Posterior vena cava (tissue), 2 donors: ENCODE measurements at regions not wholly inside any gene's neighbourhood (a gene's known extent, or its start where the extent isn't known, plus 50 kb on each side); places are given as distances from the start of the nearest gene placed in this dataset.

ENCODE experiments used
- DNase-seq: peaks from one replicate; pipeline ENCODE4 v3.0.0-alpha.2; 2020; ENCODE audit warnings: low spot score
- intact Hi-C, 2 donors: fragments of 100-400 bp; cut with DNase I; formaldehyde crosslinking; loops; one replicate each; pipeline versions ENCODE4 v1.14.1 to v1.14.2; 2022 to 2023
- donor health status: DM: yes; HTN: yes; CAD: no.
- donor health status: DM: yes; HTN: yes; CAD: no.

GRCh38 chr19:28502879-28503734 lies 709.8 kb downstream of the UQCRFS1 start:
- intact Hi-C loops = no loop called here

DNA sequence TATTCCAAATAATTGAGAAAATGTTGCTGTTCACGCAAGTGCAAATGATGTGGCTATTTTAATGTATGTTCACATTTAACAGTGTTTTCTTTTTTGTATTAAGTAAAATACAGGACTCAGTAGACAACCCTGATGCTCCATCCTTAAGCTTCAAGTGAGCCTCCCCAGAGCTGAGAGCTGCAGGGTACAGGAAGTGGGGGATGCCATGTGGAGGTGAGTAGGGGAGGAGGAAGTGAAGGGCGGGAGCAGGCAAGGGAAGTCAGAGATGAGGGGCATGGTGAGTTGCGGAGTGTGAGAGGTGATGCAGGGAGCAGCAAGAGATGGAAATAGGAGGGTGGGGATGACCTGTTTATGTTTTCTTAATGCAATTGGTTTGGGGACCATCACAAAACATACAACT lies 711.0 kb downstream of the UQCRFS1 start:
- intact Hi-C loops = no loop called here
- no peak for DNase-seq

More at GRCh38 chr19:28502879-28503734, 709.8 kb downstream of the UQCRFS1 start:
- DNase-seq = no peak

GRCh38 chr19:28500982-28501630 lies 711.8 kb downstream of the UQCRFS1 start:
- intact Hi-C loops = no loop called here
- DNase-seq = no peak

DNA sequence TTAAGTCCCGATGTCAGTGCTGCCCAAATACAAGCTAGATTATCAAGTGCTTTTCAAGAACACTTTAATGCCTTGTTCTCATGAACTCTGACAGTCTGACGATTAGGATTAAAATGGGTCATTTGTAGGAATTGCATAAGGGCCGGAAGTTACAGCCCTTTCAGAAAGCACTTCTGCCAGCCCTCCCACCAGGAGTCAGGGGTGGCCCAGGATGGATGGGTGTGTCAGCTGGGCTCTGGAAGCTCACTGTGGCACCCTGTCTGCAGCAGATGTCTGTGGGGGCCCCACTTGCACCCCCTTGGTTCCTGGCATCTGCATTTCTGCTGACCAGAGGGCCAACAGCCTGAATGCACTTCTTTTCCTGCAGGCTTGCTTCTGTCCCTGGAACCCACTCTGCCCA lies 712.7 kb downstream of the UQCRFS1 start:
- intact Hi-C loops = no loop called here
- DNase-seq = no peak

- no peak for DNase-seq
- intact Hi-C loops = no loop called here
Measured at GRCh38 chr19:28498404-28498976, 714.5 kb downstream of the UQCRFS1 start.

DNA sequence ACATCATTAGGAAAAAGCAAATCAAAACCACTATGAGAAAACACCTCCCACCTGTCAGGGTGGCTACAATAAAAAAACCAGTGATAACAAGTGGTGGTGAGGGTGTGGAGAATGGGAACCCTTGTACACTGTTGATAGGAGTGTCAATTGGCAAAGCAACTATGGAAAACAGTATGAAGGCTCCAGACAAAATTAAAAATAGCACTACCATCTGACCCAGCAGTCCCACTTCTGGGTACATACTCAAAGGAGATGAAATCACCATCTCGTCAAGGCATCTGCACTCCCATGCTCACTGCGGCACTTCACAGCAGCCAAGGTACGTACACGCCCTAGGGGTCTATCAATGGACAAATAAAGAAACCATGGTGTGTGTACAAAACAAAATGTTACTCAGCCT lies 715.1 kb downstream of the UQCRFS1 start:
- DNase-seq = no peak
- intact Hi-C loops = no loop called here

- intact Hi-C loops = no loop called here
- DNase-seq = no peak
Measured at GRCh38 chr19:28497137-28497536, 715.8 kb downstream of the UQCRFS1 start.

DNA sequence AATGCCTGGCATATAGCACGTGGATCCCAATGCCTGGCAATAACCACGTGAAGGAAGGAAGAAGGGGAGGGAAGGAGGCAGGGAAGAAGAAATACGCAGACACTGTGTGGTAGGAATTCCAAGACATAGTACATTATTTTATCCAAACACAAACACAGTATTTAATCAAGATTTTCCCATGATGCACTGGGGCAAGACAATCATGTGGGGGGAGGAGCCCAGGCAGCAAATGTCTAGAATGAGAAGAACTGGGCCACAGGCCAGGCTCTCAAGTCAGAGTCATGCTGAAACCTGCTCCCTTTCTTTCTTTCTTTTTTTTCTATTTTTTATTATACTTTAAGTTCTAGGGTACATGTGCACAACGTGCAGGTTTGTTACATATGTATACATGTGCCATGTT lies 717.9 kb downstream of the UQCRFS1 start:
- intact Hi-C loops = no loop called here
- no peak for DNase-seq

- no peak for DNase-seq
- intact Hi-C loops = no loop called here
Measured at GRCh38 chr19:28494461-28494860, 718.5 kb downstream of the UQCRFS1 start.

GRCh38 chr19:28493884-28494283 lies 719.1 kb downstream of the UQCRFS1 start:
- intact Hi-C loops = no loop called here
- DNase-seq = no peak

GRCh38 chr19:28492621-28493020 lies 720.3 kb downstream of the UQCRFS1 start:
- intact Hi-C loops = no loop called here
- DNase-seq = no peak

DNA sequence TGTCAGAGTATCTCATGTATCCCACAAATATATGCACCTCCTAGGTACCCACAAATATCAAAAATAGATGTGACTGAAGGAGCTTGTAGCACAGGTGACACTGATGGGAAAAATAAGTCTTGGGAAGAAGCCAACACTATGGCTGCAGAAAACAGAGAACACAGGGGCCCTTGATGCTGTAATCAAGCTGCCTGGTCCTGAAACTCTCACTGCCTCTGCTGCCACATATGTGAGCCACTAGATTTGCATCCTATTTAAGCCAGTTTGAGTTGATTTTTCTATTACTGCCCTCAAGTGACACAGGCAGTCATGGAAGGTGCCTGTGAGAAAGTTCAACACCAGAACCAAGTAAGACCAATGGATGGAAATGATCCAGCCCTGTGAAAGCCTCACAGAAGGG lies 720.8 kb downstream of the UQCRFS1 start:
- no peak for DNase-seq
- intact Hi-C loops = no loop called here

DNA sequence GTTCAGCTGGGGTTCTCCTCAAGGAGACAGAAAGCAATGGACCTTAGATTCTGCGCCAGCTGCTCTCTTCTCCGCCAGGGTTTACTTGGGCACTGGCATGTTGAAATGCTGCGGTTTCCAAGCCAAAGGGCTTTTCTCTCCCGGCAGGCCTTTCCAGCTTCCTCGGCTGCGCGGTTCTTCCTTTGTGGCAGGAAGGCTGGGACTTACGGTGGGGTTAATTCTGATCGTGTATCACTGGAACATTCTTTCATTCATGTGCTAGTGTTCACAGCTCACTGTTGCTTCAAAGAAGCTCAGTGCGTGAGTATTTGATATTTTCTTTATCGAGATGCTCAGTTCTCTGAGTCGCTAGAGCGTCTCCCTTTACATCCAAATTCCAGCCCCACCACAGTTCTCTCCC lies 723.2 kb downstream of the UQCRFS1 start:
- intact Hi-C loops = no loop called here
- no peak for DNase-seq

DNA sequence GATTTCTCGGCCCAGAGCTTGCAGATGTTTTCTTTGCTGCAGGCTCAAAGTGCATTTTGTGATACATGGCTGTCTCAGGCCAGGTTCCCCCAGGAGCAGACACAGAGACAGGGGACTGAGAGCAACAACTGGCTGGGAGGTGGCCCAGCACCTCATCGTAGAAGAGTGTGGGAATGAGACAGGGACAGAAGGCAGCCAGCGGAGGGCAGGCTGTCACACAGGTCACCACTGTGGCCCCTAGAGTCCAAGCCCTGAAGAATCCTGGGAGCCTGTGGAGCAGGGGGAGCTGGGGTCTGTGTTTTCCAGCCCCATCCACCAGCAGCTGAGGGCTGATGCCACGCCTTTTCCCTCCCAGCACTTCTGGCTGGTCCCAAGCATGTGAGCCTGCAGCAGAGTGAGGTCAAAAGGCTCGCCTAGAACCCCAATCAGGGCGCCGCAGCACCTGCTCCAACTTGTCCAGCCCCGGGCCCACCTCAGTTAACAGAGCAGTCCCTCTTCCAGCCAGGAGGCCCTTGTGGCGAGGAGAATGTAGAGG lies 723.8 kb downstream of the UQCRFS1 start:
- intact Hi-C loops = no loop called here
- DNase-seq = no peak

DNA sequence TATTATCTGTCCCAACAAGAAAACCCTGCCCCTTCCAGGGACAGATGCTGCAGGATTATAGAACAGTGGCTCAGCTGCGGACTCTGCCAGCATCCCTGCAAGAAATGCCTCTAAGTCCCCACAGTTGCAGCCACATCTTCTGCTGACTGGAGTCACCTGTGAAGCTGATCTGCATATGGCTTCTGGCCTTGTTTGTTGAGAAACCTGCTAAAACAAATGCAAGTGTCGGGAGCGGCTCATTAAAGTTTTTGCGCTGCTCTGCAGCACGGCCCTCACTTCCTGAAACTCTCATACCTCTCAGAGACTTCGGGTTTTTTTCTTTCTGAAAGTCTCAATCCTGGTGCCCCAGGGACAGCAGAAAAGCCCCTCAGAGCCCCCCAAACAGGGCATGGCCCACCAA lies 725.0 kb downstream of the UQCRFS1 start:
- intact Hi-C loops = no loop called here

DNA sequence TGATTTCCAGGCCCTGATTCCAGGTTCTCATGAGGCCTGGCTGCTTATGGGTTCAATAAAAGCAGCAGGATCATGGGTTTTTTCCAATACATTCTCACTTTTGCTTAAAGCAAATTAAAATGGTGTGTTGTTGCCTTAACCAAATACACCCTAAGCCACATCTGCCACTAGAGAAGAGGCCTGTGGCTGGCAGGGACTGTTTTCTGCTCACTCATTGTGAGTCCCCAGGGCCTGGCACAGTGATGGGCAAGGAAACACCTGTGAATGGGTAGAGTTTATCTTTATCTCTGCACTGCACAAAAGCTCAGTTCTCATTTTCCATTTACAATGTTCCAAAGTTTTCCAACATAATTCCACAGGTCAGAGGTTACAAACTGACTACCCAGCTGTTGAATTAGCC lies 726.0 kb downstream of the UQCRFS1 start:
- DNase-seq = no peak
- intact Hi-C loops = no loop called here

More for the DNA sequence above, 725.0 kb downstream of the UQCRFS1 start:
- no peak for DNase-seq

DNA sequence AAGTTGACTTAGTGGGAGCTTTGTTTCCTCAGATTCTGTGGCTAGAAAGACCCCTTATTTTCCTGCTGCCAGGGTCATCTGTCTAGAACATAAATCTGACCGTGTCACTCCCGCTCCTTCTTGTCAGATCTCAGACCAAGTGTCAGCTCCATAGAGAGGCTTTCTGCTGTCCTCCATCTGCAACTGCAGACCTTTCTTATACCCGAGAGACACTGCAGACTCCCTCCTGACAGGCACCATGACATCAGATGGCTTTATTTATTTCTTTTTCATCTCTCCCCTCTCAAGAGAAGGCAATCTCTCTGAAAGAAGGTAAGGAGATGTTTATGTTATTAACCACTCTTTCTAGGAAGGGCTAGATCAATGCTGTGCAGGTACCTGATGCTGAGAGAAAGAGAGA lies 726.5 kb downstream of the UQCRFS1 start:
- intact Hi-C loops = no loop called here
- no peak for DNase-seq

GRCh38 chr19:28485292-28485691 lies 727.7 kb downstream of the UQCRFS1 start:
- DNase-seq = no peak
- intact Hi-C loops = no loop called here

- intact Hi-C loops = no loop called here
- DNase-seq = no peak
Measured at GRCh38 chr19:28483197-28483596, 729.8 kb downstream of the UQCRFS1 start.

DNA sequence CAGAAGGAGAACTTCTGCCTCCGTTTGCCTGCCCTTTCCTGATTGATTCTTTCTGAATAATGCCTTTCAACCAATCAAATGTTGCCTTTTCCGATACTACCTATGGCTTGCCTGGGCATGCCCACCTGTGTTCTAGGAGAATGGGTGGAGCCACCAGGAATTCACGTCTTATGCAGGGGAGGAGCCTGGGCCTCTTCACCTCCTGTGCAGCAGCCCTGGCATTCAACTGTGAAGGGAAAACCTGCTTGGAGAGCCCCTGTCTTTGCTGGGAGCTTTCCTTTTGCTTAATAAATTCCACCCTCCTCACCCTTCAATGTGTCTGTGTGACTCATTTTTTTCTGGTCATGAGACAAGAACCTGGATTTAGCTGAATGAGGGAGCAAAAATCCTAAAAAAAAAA lies 730.7 kb downstream of the UQCRFS1 start:
- intact Hi-C loops = no loop called here
- DNase-seq = no peak
